Glutamatergic neuron (in vitro differentiated cells): ENCODE measurements at regions not wholly inside any gene's neighbourhood (a gene's known extent, or its start where the extent isn't known, plus 50 kb on each side); places are given as distances from the start of the nearest gene placed in this dataset.

Experiments
- DNase-seq: peaks from one replicate; pipeline ENCODE4 v3.0.0; 2022
- H3K27ac Mint-ChIP-seq: one replicate; pipeline ENCODE4 v1.8.0; 2020; ENCODE audit warnings: mild to moderate bottlenecking, mixed read lengths, inconsistent platforms; ENCODE audit not compliant: unreplicated experiment
- H3K27me3 Mint-ChIP-seq: one replicate; pipeline ENCODE4 v1.8.0; 2020; ENCODE audit warnings: mild to moderate bottlenecking, moderate library complexity, mixed read lengths, inconsistent platforms; ENCODE audit not compliant: unreplicated experiment
- H3K36me3 Mint-ChIP-seq: one replicate; pipeline ENCODE4 v1.8.0; 2020; ENCODE audit warnings: mild to moderate bottlenecking, mixed read lengths, inconsistent platforms; ENCODE audit not compliant: unreplicated experiment
- H3K4me1 Mint-ChIP-seq: one replicate; pipeline ENCODE4 v1.8.0; 2020; ENCODE audit warnings: mild to moderate bottlenecking, low read depth, mixed read lengths, inconsistent platforms; ENCODE audit not compliant: unreplicated experiment
- H3K4me3 Mint-ChIP-seq: one replicate; pipeline ENCODE4 v1.8.0; 2020; ENCODE audit warnings: mild to moderate bottlenecking, mixed read lengths, inconsistent platforms; ENCODE audit not compliant: unreplicated experiment
- H3K9me3 Mint-ChIP-seq: one replicate; pipeline ENCODE4 v1.8.0; 2020; ENCODE audit warnings: mild to moderate bottlenecking, moderate library complexity, mixed read lengths, inconsistent platforms; ENCODE audit not compliant: unreplicated experiment
- CTCF ChIP-seq: fragments of 200-600 bp; sonication (generic); IDR thresholded peaks from one replicate; pipeline ENCODE4 v1.5.0; 2021; ENCODE audit not compliant: partially characterized antibody, unreplicated experiment

- DNase-seq: no peak
- H3K9me3 Mint-ChIP-seq: no peaks in the 10 kb centered on the region
- H3K4me1 Mint-ChIP-seq: no peaks in the 10 kb centered on the region
- no peak overlapping the region for H3K4me3 Mint-ChIP-seq
- no peaks in the 10 kb centered on the region for H3K36me3 Mint-ChIP-seq
- no peaks in the 10 kb centered on the region for H3K27me3 Mint-ChIP-seq
- TF ChIP-seq CTCF: no peak
- H3K27ac Mint-ChIP-seq: no peak overlapping the region
Observed at GRCh38 chr1:199054694-199055093, 415.9 kb downstream of the PTPRC start.

GRCh38 chr1:199057322-199057721 lies 418.5 kb downstream of the PTPRC start:
- Mint-ChIP-seq H3K9me3 (no peaks in the 10 kb centered on the region), H3K4me1 (no peaks in the 10 kb centered on the region), H3K4me3 (no peak overlapping the region), H3K27ac (no peak overlapping the region), H3K36me3 (no peaks in the 10 kb centered on the region), H3K27me3 (no peaks in the 10 kb centered on the region)
- no peak for TF ChIP-seq CTCF
- no peak for DNase-seq

GRCh38 chr1:199058281-199058680 lies 419.4 kb downstream of the PTPRC start:
- H3K9me3 Mint-ChIP-seq: no peaks in the 10 kb centered on the region

GRCh38 chr1:199064971-199065370 lies 426.1 kb downstream of the PTPRC start:
- no peaks in the 10 kb centered on the region for H3K4me1 Mint-ChIP-seq
- H3K27ac Mint-ChIP-seq: no peak overlapping the region
- no peaks in the 10 kb centered on the region for H3K9me3 Mint-ChIP-seq
- no peak for DNase-seq
- H3K4me3 Mint-ChIP-seq: no peak overlapping the region
- no peaks in the 10 kb centered on the region for H3K27me3 Mint-ChIP-seq
- no peak for TF ChIP-seq CTCF
- H3K36me3 Mint-ChIP-seq: no peaks in the 10 kb centered on the region

More at GRCh38 chr1:199058281-199058680, 419.4 kb downstream of the PTPRC start:
- H3K27me3 Mint-ChIP-seq: no peaks in the 10 kb centered on the region
- no peak for DNase-seq
- H3K27ac Mint-ChIP-seq: no peak overlapping the region
- TF ChIP-seq CTCF: no peak
- H3K4me1 Mint-ChIP-seq: no peaks in the 10 kb centered on the region
- H3K36me3 Mint-ChIP-seq: no peaks in the 10 kb centered on the region
- H3K4me3 Mint-ChIP-seq: no peak overlapping the region

GRCh38 chr1:199067483-199067882 lies 428.6 kb downstream of the PTPRC start:
- no peaks in the 10 kb centered on the region for H3K4me1 Mint-ChIP-seq
- no peaks in the 10 kb centered on the region for H3K9me3 Mint-ChIP-seq
- no peak for DNase-seq
- H3K27me3 Mint-ChIP-seq: no peaks in the 10 kb centered on the region
- no peaks in the 10 kb centered on the region for H3K36me3 Mint-ChIP-seq
- no peak for TF ChIP-seq CTCF
- H3K4me3 Mint-ChIP-seq: no peak overlapping the region
- no peak overlapping the region for H3K27ac Mint-ChIP-seq
